KMS-11 (cell line): ENCODE measurements at regions not wholly inside any gene's neighbourhood (a gene's known extent, or its start where the extent isn't known, plus 50 kb on each side); places are given as distances from the start of the nearest gene placed in this dataset.

Experiments used
- H2AFZ ChIP-seq: fragments of 200-600 bp; sonication (generic); 2 replicates; pipeline ENCODE4 v1.6.1; 2016; ENCODE audit warnings: antibody characterized with exemption, mixed run types, low read depth
- H3K27ac ChIP-seq: fragments of 200-600 bp; sonication (generic); 2 replicates; pipeline ENCODE4 v1.6.1; 2016; ENCODE audit warnings: mild to moderate bottlenecking, mixed run types
- H3K27me3 ChIP-seq: fragments of 200-600 bp; sonication (generic); 2 replicates; pipeline ENCODE4 v1.6.1; 2017; ENCODE audit warnings: mild to moderate bottlenecking, low read depth, mixed run types, moderate library complexity; ENCODE audit not compliant: insufficient read depth
- H3K36me3 ChIP-seq: fragments of 200-600 bp; sonication (generic); 2 replicates; pipeline ENCODE4 v1.6.1; 2017; ENCODE audit warnings: mild to moderate bottlenecking, mixed run types; ENCODE audit not compliant: insufficient read depth
- H3K4me1 ChIP-seq: fragments of 200-600 bp; sonication (generic); 2 replicates; pipeline ENCODE4 v1.6.1; 2016; ENCODE audit warnings: mild to moderate bottlenecking, low read depth, mixed run types; ENCODE audit not compliant: poor library complexity, severe bottlenecking
- H3K4me2 ChIP-seq: fragments of 200-600 bp; sonication (generic); 2 replicates; pipeline ENCODE4 v1.7.0; 2016; ENCODE audit warnings: mild to moderate bottlenecking, mixed run types
- H3K4me3 ChIP-seq: fragments of 200-600 bp; sonication (generic); IDR thresholded peaks from 2 replicates; pipeline ENCODE4 v1.6.1; 2017; ENCODE audit warnings: low read depth, low read length, mixed read lengths; ENCODE audit not compliant: insufficient read depth
- H3K79me2 ChIP-seq: fragments of 200-600 bp; sonication (generic); 2 replicates; pipeline ENCODE4 v1.6.1; 2016; ENCODE audit warnings: low read depth, mixed run types; ENCODE audit not compliant: insufficient read depth
- H3K9ac ChIP-seq: fragments of 200-600 bp; sonication (generic); 2 replicates; pipeline ENCODE4 v1.6.1; 2016; ENCODE audit warnings: mild to moderate bottlenecking, mixed run types
- H4K20me1 ChIP-seq: fragments of 200-600 bp; sonication (generic); 2 replicates; pipeline ENCODE4 v1.6.1; 2016; ENCODE audit warnings: mild to moderate bottlenecking, mixed run types; ENCODE audit not compliant: insufficient read depth
- CTCF ChIP-seq: fragments of 200-600 bp; sonication (generic); conservative IDR thresholded peaks from 2 replicates; pipeline ENCODE4 v1.6.1; 2017; ENCODE audit warnings: low read depth, mild to moderate bottlenecking, antibody characterized with exemption, low read length, moderate library complexity, mixed read lengths

GRCh38 chr6:112938650-112939049 is 591.5 kb downstream of the RFPL4B start:
- no peaks in the 10 kb centered on the region for H3K36me3 ChIP-seq
- no peak overlapping the region for H3K4me2 ChIP-seq
- H2AFZ ChIP-seq = no peak overlapping the region
- H3K27me3 ChIP-seq = no peaks in the 10 kb centered on the region
- no peak overlapping the region for H3K9ac ChIP-seq
- no peaks in the 10 kb centered on the region for H3K4me1 ChIP-seq
- no peak for TF ChIP-seq CTCF
- no peak overlapping the region for H3K27ac ChIP-seq
- no peak overlapping the region for H3K4me3 ChIP-seq
- no peaks in the 10 kb centered on the region for H3K79me2 ChIP-seq
- H4K20me1 ChIP-seq = no peaks in the 10 kb centered on the region

- Histone ChIP-seq H3K4me2 (no peak overlapping the region), H2AFZ (no peak overlapping the region), H3K27me3 (no peaks in the 10 kb centered on the region), H3K4me1 (no peaks in the 10 kb centered on the region), H4K20me1 (no peaks in the 10 kb centered on the region), H3K36me3 (no peaks in the 10 kb centered on the region), H3K4me3 (no peak overlapping the region), H3K27ac (no peak overlapping the region), H3K9ac (no peak overlapping the region), H3K79me2 (no peaks in the 10 kb centered on the region)
- no peak for TF ChIP-seq CTCF
Observed at GRCh38 chr6:112939563-112939962, 592.4 kb downstream of the RFPL4B start.

GRCh38 chr6:112941613-112942012 is 594.5 kb downstream of the RFPL4B start:
- TF ChIP-seq CTCF = no peak
- no peak overlapping the region for H3K4me3 ChIP-seq
- no peaks in the 10 kb centered on the region for H3K79me2 ChIP-seq
- H3K36me3 ChIP-seq = no peaks in the 10 kb centered on the region
- no peak overlapping the region for H3K9ac ChIP-seq
- no peaks in the 10 kb centered on the region for H4K20me1 ChIP-seq
- H3K4me2 ChIP-seq = no peak overlapping the region
- no peaks in the 10 kb centered on the region for H3K27me3 ChIP-seq
- no peaks in the 10 kb centered on the region for H3K4me1 ChIP-seq
- no peak overlapping the region for H3K27ac ChIP-seq
- H2AFZ ChIP-seq = no peak overlapping the region

- H3K4me2 ChIP-seq = no peak overlapping the region
- no peak overlapping the region for H2AFZ ChIP-seq
- H3K27me3 ChIP-seq = no peaks in the 10 kb centered on the region
- no peak overlapping the region for H3K9ac ChIP-seq
- H3K27ac ChIP-seq = no peak overlapping the region
- no peak for TF ChIP-seq CTCF
- H3K36me3 ChIP-seq = no peaks in the 10 kb centered on the region
- H4K20me1 ChIP-seq = no peaks in the 10 kb centered on the region
- H3K4me3 ChIP-seq = no peak overlapping the region
- no peaks in the 10 kb centered on the region for H3K4me1 ChIP-seq
- H3K79me2 ChIP-seq = no peaks in the 10 kb centered on the region
Observed at GRCh38 chr6:112946051-112946450, 598.9 kb downstream of the RFPL4B start.

GRCh38 chr6:112947507-112947906 is 600.4 kb downstream of the RFPL4B start:
- H3K27ac ChIP-seq = no peak overlapping the region
- H3K36me3 ChIP-seq = no peaks in the 10 kb centered on the region
- no peak overlapping the region for H3K4me2 ChIP-seq
- no peaks in the 10 kb centered on the region for H3K4me1 ChIP-seq
- no peak overlapping the region for H2AFZ ChIP-seq
- no peak for TF ChIP-seq CTCF
- H3K79me2 ChIP-seq = no peaks in the 10 kb centered on the region
- no peaks in the 10 kb centered on the region for H4K20me1 ChIP-seq
- H3K9ac ChIP-seq = no peak overlapping the region
- H3K4me3 ChIP-seq = no peak overlapping the region
- no peaks in the 10 kb centered on the region for H3K27me3 ChIP-seq
